PC-9 (cell line): ENCODE measurements at regions not wholly inside any gene's neighbourhood (a gene's known extent, or its start where the extent isn't known, plus 50 kb on each side); places are given as distances from the start of the nearest gene placed in this dataset.

Source experiments
- BruUV-seq: library from RNA; stranded (reverse); fragments of 400-500 nt; replicated peaks from 2 replicates; lab custom pipeline; 2021; lab: Mats Ljungman, UMichigan
- CTCF ChIA-PET: fragments of 300-600 bp; sonication (Branson Sonifier 250); formaldehyde crosslinking; loops from one replicate; lab custom pipeline; 2022; ENCODE audit warnings: antibody characterized with exemption; lab: Charles Lee
- POLR2A ChIA-PET: fragments of 300-600 bp; sonication (Branson Sonifier 250); formaldehyde crosslinking; loops from one replicate; lab custom pipeline; 2022; ENCODE audit warnings: antibody characterized with exemption; ENCODE audit not compliant: unreplicated experiment; lab: Charles Lee
- DNase-seq, 2 experiments: peaks; one replicate each; pipeline versions ENCODE4 v3.0.0 to v3.0.0-alpha.2; 2015 to 2022; ENCODE audit warnings: mixed read lengths in 1 of 2
- H2AFZ ChIP-seq: fragments of 200-600 bp; sonication (generic); 2 replicates; pipeline ENCODE4 v1.8.1; 2017; ENCODE audit warnings: antibody characterized with exemption
- H3F3A ChIP-seq: fragments of 200-600 bp; sonication (generic); 2 replicates; pipeline ENCODE4 v1.8.1; 2017; ENCODE audit warnings: antibody characterized with exemption, mild to moderate bottlenecking, low read depth; ENCODE audit not compliant: insufficient read depth
- H3K27ac ChIP-seq: fragments of 200-600 bp; sonication (generic); 2 replicates; pipeline ENCODE4 v1.6.1; 2016; ENCODE audit warnings: mixed run types
- H3K27me3 ChIP-seq: fragments of 200-600 bp; sonication (generic); 2 replicates; pipeline ENCODE4 v1.6.1; 2016; ENCODE audit warnings: low read depth, mixed run types; ENCODE audit not compliant: insufficient read depth
- H3K36me3 ChIP-seq: fragments of 200-600 bp; sonication (generic); 2 replicates; pipeline ENCODE4 v1.6.1; 2016; ENCODE audit warnings: low read depth, mixed run types
- H3K4me1 ChIP-seq: fragments of 200-600 bp; sonication (generic); replicated peaks from 2 replicates; pipeline ENCODE4 v1.6.1; 2016; ENCODE audit warnings: mixed run types; ENCODE audit not compliant: insufficient read depth
- H3K4me2 ChIP-seq: fragments of 200-600 bp; sonication (generic); 2 replicates; pipeline ENCODE4 v1.6.1; 2017; ENCODE audit warnings: mixed run types
- H3K4me3 ChIP-seq: fragments of 200-600 bp; sonication (generic); 2 replicates; pipeline ENCODE4 v1.6.1; 2016; ENCODE audit warnings: mixed run types
- H3K79me2 ChIP-seq: fragments of 200-600 bp; sonication (generic); 2 replicates; pipeline ENCODE4 v1.6.1; 2017; ENCODE audit warnings: low read depth, mixed run types
- H3K9me2 ChIP-seq: fragments of 200-600 bp; sonication (generic); 2 replicates; pipeline ENCODE4 v1.8.1; 2017; ENCODE audit warnings: mild to moderate bottlenecking; ENCODE audit not compliant: insufficient read depth
- H3K9me3 ChIP-seq: fragments of 200-600 bp; sonication (generic); 2 replicates; pipeline ENCODE4 v1.8.1; 2016; ENCODE audit warnings: low read depth; ENCODE audit not compliant: insufficient read depth
- H4K20me1 ChIP-seq: fragments of 200-600 bp; sonication (generic); 2 replicates; pipeline ENCODE4 v1.8.1; 2017; ENCODE audit not compliant: insufficient read depth
- CTCF ChIP-seq: fragments of 200-600 bp; sonication (generic); conservative IDR thresholded peaks from 2 replicates; pipeline ENCODE4 v1.6.1; 2017; ENCODE audit warnings: mixed run types, antibody characterized with exemption, mild to moderate bottlenecking, moderate library complexity
- EZH2 ChIP-seq: fragments of 200-600 bp; sonication (generic); IDR thresholded peaks from 2 replicates; pipeline ENCODE4 v1.8.0; 2017; ENCODE audit warnings: antibody characterized with exemption, low read depth
- intact Hi-C: fragments of 100-400 bp; cut with micrococcal nuclease; formaldehyde crosslinking; loops from one replicate; pipeline ENCODE4 v1.10.0; 2022; ENCODE audit not compliant: unreplicated experiment

DNA sequence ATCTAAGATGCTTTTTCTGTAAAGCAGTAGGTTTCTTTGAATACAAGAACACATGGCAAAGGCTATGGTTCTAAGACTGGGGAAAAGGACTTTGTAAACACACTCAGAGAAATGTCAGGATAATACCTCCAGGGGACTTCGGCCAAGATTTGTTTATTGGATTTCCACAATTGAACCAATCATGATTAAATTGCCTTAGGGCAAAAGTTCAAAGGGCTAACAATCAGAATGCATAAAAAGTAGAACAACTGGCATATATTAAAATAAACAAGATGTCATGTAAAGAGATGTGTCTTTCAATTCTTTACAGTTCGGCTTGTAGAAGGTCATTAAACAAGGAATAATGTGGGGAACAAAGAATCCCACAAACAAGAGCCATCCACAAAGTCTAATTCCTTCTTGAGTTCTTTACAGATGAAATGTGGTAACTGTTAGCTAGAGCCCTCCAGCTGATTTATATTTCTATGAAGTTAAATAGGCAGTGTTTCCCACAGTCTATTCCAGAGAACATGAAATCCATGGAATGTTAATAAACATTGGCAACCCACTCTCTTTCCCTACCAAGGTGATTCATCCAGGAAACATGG is 565.5 kb downstream of the ZNF608 start:
- BruUV-seq, result no TSS peak
- H3K9me2 ChIP-seq, result no peaks in the 10 kb centered on the region
- DNase-seq, result no peak
- no peak overlapping the region for H3K27ac ChIP-seq
- CTCF ChIA-PET, result no interaction called here
- no peaks in the 10 kb centered on the region for H3K4me1 ChIP-seq
- no peak overlapping the region for H3K4me2 ChIP-seq
- H3K9me3 ChIP-seq, result no peaks in the 10 kb centered on the region
- H3K79me2 ChIP-seq, result no peaks in the 10 kb centered on the region
- intact Hi-C loops, result no loop called here
- no peaks in the 10 kb centered on the region for H4K20me1 ChIP-seq
- no peak overlapping the region for H2AFZ ChIP-seq
- no peak for TF ChIP-seq CTCF
- TF ChIP-seq EZH2, result no peak
- H3K36me3 ChIP-seq, result no peaks in the 10 kb centered on the region
- no peaks in the 10 kb centered on the region for H3K27me3 ChIP-seq
- H3F3A ChIP-seq, result no peaks in the 10 kb centered on the region
- no peak overlapping the region for H3K4me3 ChIP-seq
- POLR2A ChIA-PET, result no interaction called here

GRCh38 chr5:124180299-124180874 is 566.1 kb downstream of the ZNF608 start:
- ChIA-PET CTCF (no interaction called here), POLR2A (no interaction called here)
- H3F3A ChIP-seq, result no peaks in the 10 kb centered on the region
- H3K4me3 ChIP-seq, result no peak overlapping the region
- H3K36me3 ChIP-seq, result no peaks in the 10 kb centered on the region
- no peaks in the 10 kb centered on the region for H3K4me1 ChIP-seq
- H3K79me2 ChIP-seq, result no peaks in the 10 kb centered on the region
- H3K4me2 ChIP-seq, result no peak overlapping the region
- TF ChIP-seq EZH2 (no peak), CTCF (no peak)
- no TSS peak for BruUV-seq
- no peaks in the 10 kb centered on the region for H3K9me3 ChIP-seq
- H4K20me1 ChIP-seq, result no peaks in the 10 kb centered on the region
- intact Hi-C loops, result no loop called here
- H2AFZ ChIP-seq, result no peak overlapping the region
- H3K9me2 ChIP-seq, result no peaks in the 10 kb centered on the region
- no peak for DNase-seq
- H3K27ac ChIP-seq, result no peak overlapping the region
- H3K27me3 ChIP-seq, result no peaks in the 10 kb centered on the region

DNA sequence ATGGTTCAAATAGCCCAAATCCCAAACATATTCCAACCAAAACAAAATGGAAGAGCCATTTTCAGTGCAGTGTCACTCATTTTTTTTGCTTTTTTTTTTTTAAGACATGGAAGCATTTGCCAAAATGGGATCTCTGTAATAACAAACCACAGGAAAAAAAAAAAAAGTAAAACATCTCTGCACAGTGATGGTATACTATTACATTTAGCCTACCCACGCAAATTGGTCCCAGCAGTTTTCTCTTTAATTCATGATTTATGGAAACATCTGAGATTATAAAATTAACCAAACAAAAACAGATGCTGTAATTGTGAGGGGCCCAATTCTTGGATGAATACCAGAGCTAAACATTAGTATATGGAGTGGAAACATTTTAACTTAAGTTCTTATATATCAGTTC is 566.6 kb downstream of the ZNF608 start:
- Histone ChIP-seq H3K9me2 (no peaks in the 10 kb centered on the region), H3K27ac (no peak overlapping the region), H4K20me1 (no peaks in the 10 kb centered on the region), H3K4me2 (no peak overlapping the region), H3F3A (no peaks in the 10 kb centered on the region), H3K27me3 (no peaks in the 10 kb centered on the region), H3K79me2 (no peaks in the 10 kb centered on the region), H3K4me3 (no peak overlapping the region), H2AFZ (no peak overlapping the region), H3K9me3 (no peaks in the 10 kb centered on the region), H3K4me1 (no peaks in the 10 kb centered on the region), H3K36me3 (no peaks in the 10 kb centered on the region)
- no TSS peak for BruUV-seq
- TF ChIP-seq CTCF (no peak), EZH2 (no peak)
- ChIA-PET POLR2A (no interaction called here), CTCF (no interaction called here)
- intact Hi-C loops, result no loop called here
- DNase-seq, result no peak
